ENCODE measurements at regions not wholly inside any gene's neighbourhood (a gene's known extent, or its start where the extent isn't known, plus 50 kb on each side); places are given as distances from the start of the nearest gene placed in this dataset.

DNA sequence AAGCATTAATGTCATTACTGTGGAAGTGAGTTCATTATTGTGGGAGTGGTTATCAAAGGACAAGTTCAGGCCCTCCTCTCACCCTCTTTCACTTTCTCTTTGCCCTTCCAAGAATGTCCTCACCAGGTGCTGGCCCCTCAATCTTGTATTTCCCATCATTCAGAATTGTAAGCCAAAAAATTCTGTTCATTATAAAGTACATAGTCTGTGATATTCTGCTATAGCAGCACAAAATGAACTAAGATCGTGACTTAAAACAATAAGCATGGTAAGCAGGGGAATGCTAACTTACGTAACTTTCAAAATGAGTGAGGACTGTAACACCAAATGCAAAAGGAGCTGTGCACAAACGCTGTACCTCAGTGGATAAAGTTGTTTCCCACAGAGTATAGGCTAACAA, 515.7 kb upstream of the BTBD3 start:
- no peak for TF ChIP-seq POLR2A (IDR thresholded peaks at IDR 0.05)
- TF ChIP-seq, protein P1, sequence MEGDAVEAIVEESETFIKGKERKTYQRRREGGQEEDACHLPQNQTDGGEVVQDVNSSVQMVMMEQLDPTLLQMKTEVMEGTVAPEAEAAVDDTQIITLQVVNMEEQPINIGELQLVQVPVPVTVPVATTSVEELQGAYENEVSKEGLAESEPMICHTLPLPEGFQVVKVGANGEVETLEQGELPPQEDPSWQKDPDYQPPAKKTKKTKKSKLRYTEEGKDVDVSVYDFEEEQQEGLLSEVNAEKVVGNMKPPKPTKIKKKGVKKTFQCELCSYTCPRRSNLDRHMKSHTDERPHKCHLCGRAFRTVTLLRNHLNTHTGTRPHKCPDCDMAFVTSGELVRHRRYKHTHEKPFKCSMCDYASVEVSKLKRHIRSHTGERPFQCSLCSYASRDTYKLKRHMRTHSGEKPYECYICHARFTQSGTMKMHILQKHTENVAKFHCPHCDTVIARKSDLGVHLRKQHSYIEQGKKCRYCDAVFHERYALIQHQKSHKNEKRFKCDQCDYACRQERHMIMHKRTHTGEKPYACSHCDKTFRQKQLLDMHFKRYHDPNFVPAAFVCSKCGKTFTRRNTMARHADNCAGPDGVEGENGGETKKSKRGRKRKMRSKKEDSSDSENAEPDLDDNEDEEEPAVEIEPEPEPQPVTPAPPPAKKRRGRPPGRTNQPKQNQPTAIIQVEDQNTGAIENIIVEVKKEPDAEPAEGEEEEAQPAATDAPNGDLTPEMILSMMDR (IDR thresholded peaks at IDR 0.05) = no peak
- Histone ChIP-seq H3K9me3 (no peaks in the 10 kb centered on the region), H3K27me3 (no peaks in the 10 kb centered on the region), H3K27ac (no peak overlapping the region), H3K36me3 (no peaks in the 10 kb centered on the region), H3K4me1 (no peaks in the 10 kb centered on the region), H3K4me3 (peak overlapping the region in 1 of 4 donors; percentile 4)
- DNase-seq = no peak
- 85 to 90% methylated on average over 3 of the region's 3 CpGs for WGBS, 2 donors
- intact Hi-C loops (cut with DNase I) = no loop called here

DNA sequence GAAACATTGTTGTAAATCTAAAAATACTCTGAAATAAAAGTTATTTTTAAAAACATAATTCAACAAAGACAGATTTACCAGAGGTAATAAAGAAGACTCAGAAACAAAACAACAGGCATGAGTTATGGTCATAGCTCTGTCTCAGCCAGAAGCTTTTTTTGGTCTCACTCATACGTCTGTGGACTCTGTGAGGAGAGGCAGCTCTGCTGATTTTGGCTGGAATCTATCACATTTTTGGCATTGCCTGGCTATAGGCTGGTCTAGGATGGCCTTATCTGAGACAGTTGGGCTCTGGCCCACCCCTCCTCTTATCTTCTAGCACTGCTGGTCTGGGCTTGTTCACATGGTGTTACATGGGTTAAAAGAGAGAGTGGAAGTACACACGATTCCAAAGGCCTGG, 514.0 kb upstream of the BTBD3 start:
- H3K9me3 ChIP-seq = no peaks in the 10 kb centered on the region
- H3K27me3 ChIP-seq = no peaks in the 10 kb centered on the region
- intact Hi-C loops (cut with DNase I) = no loop called here
- WGBS, 2 donors = 32 to 51% methylated on average over 2 of the region's 2 CpGs
- no peaks in the 10 kb centered on the region for H3K4me1 ChIP-seq
- no peak overlapping the region for H3K27ac ChIP-seq
- TF ChIP-seq POLR2A (IDR thresholded peaks at IDR 0.05) = no peak
- TF ChIP-seq, protein P1 (IDR thresholded peaks at IDR 0.05) = no peak
- H3K4me3 ChIP-seq = no peak overlapping the region
- H3K36me3 ChIP-seq = no peaks in the 10 kb centered on the region
- DNase-seq = no peak

DNA sequence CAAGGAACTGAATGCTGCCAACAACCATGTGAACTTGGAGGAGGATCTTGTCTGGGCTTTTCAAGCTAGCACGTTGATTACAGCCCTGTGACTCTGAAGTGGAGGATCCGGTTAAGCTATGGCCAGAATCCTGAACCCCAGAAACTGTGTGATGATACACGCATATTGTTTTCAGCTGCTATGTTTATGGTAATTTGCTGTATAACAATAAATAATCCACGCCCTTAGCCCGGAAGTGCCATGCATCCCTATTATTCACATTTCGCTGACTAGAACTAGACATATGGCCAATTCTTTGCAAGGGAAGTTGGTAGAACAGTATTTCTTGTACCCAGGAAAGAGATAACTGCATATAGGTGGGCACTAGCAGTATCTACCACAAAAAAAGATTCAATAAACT, 510.8 kb upstream of the BTBD3 start:
- 70 to 80% methylated on average over 5 to 6 of the region's 6 CpGs for WGBS, 2 donors
- Histone ChIP-seq H3K27me3 (no peaks in the 10 kb centered on the region), H3K4me3 (no peak overlapping the region), H3K27ac (no peak overlapping the region), H3K36me3 (no peaks in the 10 kb centered on the region), H3K4me1 (no peaks in the 10 kb centered on the region), H3K9me3 (no peaks in the 10 kb centered on the region)
- DNase-seq = no peak
- intact Hi-C loops (cut with DNase I) = no loop called here
- no peak for TF ChIP-seq POLR2A (IDR thresholded peaks at IDR 0.05)
- TF ChIP-seq, protein P1 (IDR thresholded peaks at IDR 0.05) = no peak

DNA sequence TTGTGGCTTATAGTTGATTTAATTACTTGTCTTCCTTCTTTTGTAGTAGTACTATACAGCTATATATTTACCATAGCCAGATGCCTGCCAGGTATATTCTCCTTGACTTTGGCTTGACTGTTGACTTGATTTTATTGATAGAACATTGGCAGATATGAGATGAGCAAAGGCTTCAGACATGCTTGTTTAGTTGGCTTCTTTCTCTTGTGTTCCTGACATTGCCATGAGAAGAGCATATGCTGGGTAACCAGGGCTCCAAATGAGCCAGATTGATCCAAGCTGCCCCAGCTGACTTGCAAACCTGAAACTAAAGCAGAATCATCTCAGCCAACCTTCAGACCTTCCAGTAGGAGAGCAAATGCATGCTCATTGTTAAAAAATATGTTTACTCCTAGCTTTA, 508.1 kb upstream of the BTBD3 start:
- intact Hi-C loops (cut with DNase I) = no loop called here
- Histone ChIP-seq H3K27me3 (no peaks in the 10 kb centered on the region), H3K4me3 (no peak overlapping the region), H3K36me3 (no peaks in the 10 kb centered on the region), H3K4me1 (no peaks in the 10 kb centered on the region), H3K9me3 (no peaks in the 10 kb centered on the region), H3K27ac (no peak overlapping the region)
- no peak for DNase-seq
- TF ChIP-seq, protein P1 (IDR thresholded peaks at IDR 0.05) = no peak
- no peak for TF ChIP-seq POLR2A (IDR thresholded peaks at IDR 0.05)

DNA sequence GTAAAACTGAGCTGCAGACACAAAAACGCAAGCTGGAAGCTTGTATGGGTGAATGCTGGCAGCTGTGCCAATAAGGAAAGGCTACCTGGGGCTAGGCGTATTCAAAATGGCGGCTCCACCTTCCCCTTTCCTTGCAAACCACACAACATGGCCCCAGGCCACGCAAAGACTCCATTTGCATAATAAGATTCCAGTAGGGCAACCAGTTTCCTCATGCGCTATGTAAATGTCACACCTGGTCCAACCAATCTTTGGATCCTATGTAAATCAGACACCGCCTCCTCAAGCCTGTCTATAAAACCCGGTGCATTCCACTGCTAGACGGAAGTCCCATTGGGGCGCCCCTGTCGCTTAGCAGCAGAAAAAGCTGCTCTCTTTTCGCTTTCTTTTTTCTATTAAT, 505.9 kb upstream of the BTBD3 start:
- H3K4me3 ChIP-seq = no peak overlapping the region
- no peak overlapping the region for H3K27ac ChIP-seq
- no peaks in the 10 kb centered on the region for H3K9me3 ChIP-seq
- TF ChIP-seq POLR2A (IDR thresholded peaks at IDR 0.05) = no peak
- TF ChIP-seq, protein P1 (IDR thresholded peaks at IDR 0.05) = no peak
- DNase-seq = no peak
- intact Hi-C loops (cut with DNase I) = no loop called here
- H3K4me1 ChIP-seq = no peaks in the 10 kb centered on the region
- WGBS, 2 donors = 89 to 91% methylated on average over 11 of the region's 11 CpGs
- no peaks in the 10 kb centered on the region for H3K27me3 ChIP-seq
- H3K36me3 ChIP-seq = no peaks in the 10 kb centered on the region
